SU-DHL-6 (cell line): ENCODE measurements at regions not wholly inside any gene's neighbourhood (a gene's known extent, or its start where the extent isn't known, plus 50 kb on each side); places are given as distances from the start of the nearest gene placed in this dataset.

ENCODE experiments used
- CTCF ChIP-seq: fragments of 200-600 bp; sonication (generic); IDR thresholded peaks from one replicate; pipeline ENCODE4 v1.5.1; 2017; ENCODE audit warnings: antibody characterized with exemption, mild to moderate bottlenecking, low read length, moderate library complexity; ENCODE audit not compliant: insufficient read depth, poor library complexity, severe bottlenecking
- EZH2phosphoT487 ChIP-seq: fragments of 200-600 bp; sonication (generic), shearing (Covaris generic); conservative IDR thresholded peaks from 2 replicates; pipeline ENCODE4 v1.6.1; 2018; ENCODE audit warnings: mild to moderate bottlenecking, antibody characterized with exemption, low read length, moderate library complexity, mixed read lengths

- TF ChIP-seq CTCF = no peak
- TF ChIP-seq EZH2phosphoT487 = no peak
Observed at GRCh38 chr7:131145770-131146169, 181.9 kb upstream of the MKLN1 start.
